ENCODE measurements at regions not wholly inside any gene's neighbourhood (a gene's known extent, or its start where the extent isn't known, plus 50 kb on each side); places are given as distances from the start of the nearest gene placed in this dataset.

DNA sequence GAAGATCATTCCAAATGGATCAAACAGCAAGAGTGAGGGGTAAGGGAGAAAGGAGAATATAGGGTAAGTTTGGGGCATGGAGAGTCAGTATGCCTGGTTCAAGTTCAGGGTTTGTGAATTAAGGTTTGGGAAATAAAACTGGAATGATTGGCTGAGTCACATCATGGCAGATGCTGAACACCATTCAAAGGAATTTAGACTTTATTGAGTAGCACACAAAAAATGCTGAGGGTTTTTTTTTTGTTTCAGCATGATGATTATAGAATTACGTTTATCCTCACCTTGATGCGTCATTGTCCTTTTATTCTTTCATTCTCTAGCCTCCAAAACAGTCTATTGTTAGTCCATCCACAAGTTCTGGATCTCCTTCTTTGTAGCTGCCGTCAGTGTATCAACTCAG lies 220.0 kb upstream of the UMPS start:
- no peaks in the 10 kb centered on the region for H3K27me3 ChIP-seq (ENCODE audit: low read length)
- no peaks in the 10 kb centered on the region for H3K36me3 ChIP-seq (ENCODE audit: low read length)
- no peak overlapping the region for H3K4me2 ChIP-seq (ENCODE audit: low read depth, low read length, poor library complexity, severe bottlenecking)
- H2AFZ ChIP-seq (ENCODE audit: low read depth, low read length, severe bottlenecking), result no peak overlapping the region
- TF ChIP-seq CTCF (IDR thresholded peaks at IDR 0.05; ENCODE audit: insufficient read depth, low read length, poor library complexity, severe bottlenecking) (no peak), EZH2phosphoT487 (conservative IDR thresholded peaks at IDR 0.05; ENCODE audit: low read length) (no peak)
- H3K27ac ChIP-seq (ENCODE audit: low read depth, low read length), result no peak overlapping the region
- no peaks in the 10 kb centered on the region for H4K20me1 ChIP-seq (ENCODE audit: low read depth, low read length)
- H3K9me2 ChIP-seq (replicated peaks; ENCODE audit: insufficient read depth, low read length), result no peaks in the 10 kb centered on the region
- no peaks in the 10 kb centered on the region for H3K79me2 ChIP-seq (ENCODE audit: insufficient read depth, low read length)
- no peak overlapping the region for H3K4me3 ChIP-seq (ENCODE audit: insufficient read depth, low read length, poor library complexity, severe bottlenecking)
- no peaks in the 10 kb centered on the region for H3F3A ChIP-seq (ENCODE audit: insufficient read depth)
- H3K9me3 ChIP-seq (ENCODE audit: insufficient read depth, low read length), result no peaks in the 10 kb centered on the region
- H3K9ac ChIP-seq (ENCODE audit: low read length), result no peak overlapping the region

GRCh38 chr3:124512881-124513609 lies 217.2 kb upstream of the UMPS start:
- Histone ChIP-seq H3K27me3 (ENCODE audit: low read length) (no peaks in the 10 kb centered on the region), H3K9me3 (ENCODE audit: insufficient read depth, low read length) (no peaks in the 10 kb centered on the region), H2AFZ (ENCODE audit: low read depth, low read length, severe bottlenecking) (no peak overlapping the region), H3F3A (ENCODE audit: insufficient read depth) (no peaks in the 10 kb centered on the region), H3K27ac (ENCODE audit: low read depth, low read length) (no peak overlapping the region), H3K79me2 (ENCODE audit: insufficient read depth, low read length) (no peaks in the 10 kb centered on the region), H3K4me2 (ENCODE audit: low read depth, low read length, poor library complexity, severe bottlenecking) (no peak overlapping the region), H4K20me1 (ENCODE audit: low read depth, low read length) (no peaks in the 10 kb centered on the region), H3K9me2 (replicated peaks; ENCODE audit: insufficient read depth, low read length) (no peaks in the 10 kb centered on the region), H3K9ac (ENCODE audit: low read length) (no peak overlapping the region), H3K4me3 (ENCODE audit: insufficient read depth, low read length, poor library complexity, severe bottlenecking) (no peak overlapping the region), H3K36me3 (ENCODE audit: low read length) (no peaks in the 10 kb centered on the region)
- TF ChIP-seq EZH2phosphoT487 (conservative IDR thresholded peaks at IDR 0.05; ENCODE audit: low read length) (no peak), CTCF (IDR thresholded peaks at IDR 0.05; ENCODE audit: insufficient read depth, low read length, poor library complexity, severe bottlenecking) (no peak)

DNA sequence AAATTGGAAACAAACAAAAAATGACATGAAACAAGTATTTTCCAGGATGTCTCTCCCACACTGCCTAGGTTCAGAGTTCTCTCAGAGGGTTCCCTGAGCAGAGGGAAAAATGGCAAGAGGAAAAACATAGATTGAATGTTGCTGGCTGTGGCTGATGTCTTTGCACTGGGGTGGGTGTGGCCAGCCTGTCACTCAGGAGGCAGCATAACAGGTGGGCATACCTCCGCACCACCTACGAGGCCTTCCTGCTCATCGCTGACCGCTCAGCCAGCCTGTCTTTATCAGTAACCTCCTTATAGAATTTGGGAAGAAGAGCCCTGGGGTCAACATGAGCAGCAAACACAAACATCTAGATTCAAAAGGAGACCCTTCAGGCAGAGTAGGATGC lies 216.6 kb upstream of the UMPS start:
- Histone ChIP-seq H4K20me1 (ENCODE audit: low read depth, low read length) (no peaks in the 10 kb centered on the region), H3K79me2 (ENCODE audit: insufficient read depth, low read length) (no peaks in the 10 kb centered on the region), H3K27ac (ENCODE audit: low read depth, low read length) (no peak overlapping the region), H3K4me3 (ENCODE audit: insufficient read depth, low read length, poor library complexity, severe bottlenecking) (no peak overlapping the region), H3F3A (ENCODE audit: insufficient read depth) (no peaks in the 10 kb centered on the region), H3K4me2 (ENCODE audit: low read depth, low read length, poor library complexity, severe bottlenecking) (no peak overlapping the region), H3K9ac (ENCODE audit: low read length) (no peak overlapping the region), H3K27me3 (ENCODE audit: low read length) (no peaks in the 10 kb centered on the region), H3K36me3 (ENCODE audit: low read length) (no peaks in the 10 kb centered on the region), H3K9me2 (replicated peaks; ENCODE audit: insufficient read depth, low read length) (no peaks in the 10 kb centered on the region), H2AFZ (ENCODE audit: low read depth, low read length, severe bottlenecking) (no peak overlapping the region), H3K9me3 (ENCODE audit: insufficient read depth, low read length) (no peaks in the 10 kb centered on the region)
- TF ChIP-seq CTCF (IDR thresholded peaks at IDR 0.05; ENCODE audit: insufficient read depth, low read length, poor library complexity, severe bottlenecking) (no peak), EZH2phosphoT487 (conservative IDR thresholded peaks at IDR 0.05; ENCODE audit: low read length) (no peak)

Measured in SU-DHL-6 (cell line).